DOHH2 (cell line): ENCODE measurements at regions not wholly inside any gene's neighbourhood (a gene's known extent, or its start where the extent isn't known, plus 50 kb on each side); places are given as distances from the start of the nearest gene placed in this dataset.

Experiments used
- H3F3A ChIP-seq: fragments of 200-600 bp; sonication (generic), shearing (Covaris generic); 2 replicates; pipeline ENCODE4 v1.6.0; 2016; ENCODE audit warnings: antibody characterized with exemption, mild to moderate bottlenecking; ENCODE audit not compliant: control insufficient read depth, insufficient read depth
- H3K27ac ChIP-seq: fragments of 200-600 bp; sonication (generic); 2 replicates; pipeline ENCODE4 v1.5.1; 2014; ENCODE audit warnings: low read depth, mild to moderate bottlenecking, low read length, moderate library complexity
- H3K27me3 ChIP-seq: fragments of 200-600 bp; sonication (generic); 2 replicates; pipeline ENCODE4 v1.6.1; 2014; ENCODE audit warnings: mild to moderate bottlenecking, low read length, mixed read lengths; ENCODE audit not compliant: control insufficient read depth
- H3K36me3 ChIP-seq: fragments of 200-600 bp; sonication (generic); 2 replicates; pipeline ENCODE4 v1.6.1; 2014; ENCODE audit warnings: mild to moderate bottlenecking, low read length, moderate library complexity, mixed read lengths; ENCODE audit not compliant: control insufficient read depth
- H3K4me1 ChIP-seq: fragments of 200-600 bp; sonication (generic); 2 replicates; pipeline ENCODE4 v1.6.1; 2014; ENCODE audit warnings: mild to moderate bottlenecking, low read length, mixed read lengths; ENCODE audit not compliant: control insufficient read depth
- H3K4me2 ChIP-seq: fragments of 200-600 bp; sonication (generic); 2 replicates; pipeline ENCODE4 v1.6.0; 2014; ENCODE audit warnings: mild to moderate bottlenecking, low read length, moderate library complexity
- H3K4me3 ChIP-seq: fragments of 200-600 bp; sonication (generic); 2 replicates; pipeline ENCODE4 v1.5.1; 2014; ENCODE audit warnings: mild to moderate bottlenecking, low read length, mixed read lengths
- H3K79me2 ChIP-seq: fragments of 200-600 bp; sonication (generic); 2 replicates; pipeline ENCODE4 v1.6.1; 2014; ENCODE audit warnings: mild to moderate bottlenecking, low read length, mixed read lengths; ENCODE audit not compliant: control insufficient read depth
- H3K9me2 ChIP-seq: fragments of 200-600 bp; sonication (generic); replicated peaks from 2 replicates; pipeline ENCODE4 v1.6.1; 2014; ENCODE audit warnings: mild to moderate bottlenecking, low read length, mixed read lengths; ENCODE audit not compliant: control insufficient read depth
- H3K9me3 ChIP-seq: fragments of 200-600 bp; sonication (generic); 2 replicates; pipeline ENCODE4 v1.6.1; 2014; ENCODE audit warnings: antibody characterized with exemption, low read length, mixed read lengths; ENCODE audit not compliant: control insufficient read depth, insufficient read depth
- H4K20me1 ChIP-seq: fragments of 200-600 bp; sonication (generic); 2 replicates; pipeline ENCODE4 v1.6.0; 2014; ENCODE audit warnings: low read depth, mild to moderate bottlenecking, antibody characterized with exemption, low read length, moderate library complexity; ENCODE audit not compliant: control insufficient read depth, insufficient read depth
- CTCF ChIP-seq: fragments of 200-600 bp; sonication (generic); IDR thresholded peaks from one replicate; pipeline ENCODE4 v1.5.1; 2014; ENCODE audit warnings: antibody characterized with exemption, mild to moderate bottlenecking, low read depth, low read length; ENCODE audit not compliant: poor library complexity, severe bottlenecking
- EZH2phosphoT487 ChIP-seq: fragments of 200-600 bp; sonication (generic); IDR thresholded peaks from 2 replicates; pipeline ENCODE4 v1.6.1; 2017; ENCODE audit warnings: borderline replicate concordance, mild to moderate bottlenecking, antibody characterized with exemption, low read length, moderate library complexity, mixed read lengths

- Histone ChIP-seq H3K9me3 (no peaks in the 10 kb centered on the region), H3K4me3 (no peak overlapping the region), H3K79me2 (no peaks in the 10 kb centered on the region), H4K20me1 (no peaks in the 10 kb centered on the region), H3K36me3 (no peaks in the 10 kb centered on the region), H3K9me2 (no peaks in the 10 kb centered on the region), H3K4me1 (peaks cover 29% of the 10 kb centered on the region), H3F3A (peaks cover 3% of the 10 kb centered on the region; the same call in 1 of the 2 replicates), H3K27ac (no peak overlapping the region), H3K27me3 (no peaks in the 10 kb centered on the region), H3K4me2 (no peak overlapping the region)
- TF ChIP-seq CTCF (no peak), EZH2phosphoT487 (no peak)
These were observed 430.5 kb upstream of the SOX5 start for GRCh38 chr12:24379861-24380521.

GRCh38 chr12:24379433-24379832 lies 430.0 kb upstream of the SOX5 start:
- TF ChIP-seq CTCF (no peak), EZH2phosphoT487 (no peak)
- no peaks in the 10 kb centered on the region for H3K9me2 ChIP-seq
- H3K4me3 ChIP-seq, result peak overlapping the region; percentile 61
- H3K27ac ChIP-seq, result peak overlapping the region; percentile 82
- no peaks in the 10 kb centered on the region for H3K79me2 ChIP-seq
- H3K4me1 ChIP-seq, result peaks cover 29% of the 10 kb centered on the region
- no peaks in the 10 kb centered on the region for H3K9me3 ChIP-seq
- no peaks in the 10 kb centered on the region for H4K20me1 ChIP-seq
- peaks cover 3% of the 10 kb centered on the region; the same call in 1 of the 2 replicates for H3F3A ChIP-seq
- H3K27me3 ChIP-seq, result no peaks in the 10 kb centered on the region
- peak overlapping the region; percentile 74 for H3K4me2 ChIP-seq
- no peaks in the 10 kb centered on the region for H3K36me3 ChIP-seq

GRCh38 chr12:24378548-24379407 lies 429.3 kb upstream of the SOX5 start:
- Histone ChIP-seq H3K36me3 (no peaks in the 10 kb centered on the region), H3F3A (peaks cover 3% of the 10 kb centered on the region; the same call in 1 of the 2 replicates), H3K9me3 (no peaks in the 10 kb centered on the region), H3K4me3 (peak overlapping the region; percentile 61), H4K20me1 (no peaks in the 10 kb centered on the region), H3K4me2 (peak overlapping the region; percentile 74), H3K79me2 (no peaks in the 10 kb centered on the region), H3K27me3 (no peaks in the 10 kb centered on the region), H3K4me1 (peaks cover 29% of the 10 kb centered on the region), H3K27ac (peak overlapping the region; percentile 82), H3K9me2 (no peaks in the 10 kb centered on the region)
- TF ChIP-seq CTCF, result no peak
- no peak for TF ChIP-seq EZH2phosphoT487
